Activated naive CD4-positive, alpha-beta T cell (primary cell): ENCODE measurements at regions not wholly inside any gene's neighbourhood (a gene's known extent, or its start where the extent isn't known, plus 50 kb on each side); places are given as distances from the start of the nearest gene placed in this dataset.

Source experiments
- DNase-seq, 4 experiments: peaks; one replicate each; lab custom pipeline; 2025; lab: John Stamatoyannopoulos, UW

- no peak for DNase-seq
Measured at GRCh38 chr11:128327274-128327673, 260.1 kb downstream of the ETS1 start.

- no peak for DNase-seq
Measured at GRCh38 chr11:128326791-128327190, 260.6 kb downstream of the ETS1 start.

GRCh38 chr11:128324531-128325141 lies 262.7 kb downstream of the ETS1 start:
- peak in 3 of 4 experiments; percentile 18 to 54 (median 45) for DNase-seq

GRCh38 chr11:128324051-128324481 lies 263.3 kb downstream of the ETS1 start:
- no peak for DNase-seq

- no peak for DNase-seq
Measured at GRCh38 chr11:128323381-128323780, 264.0 kb downstream of the ETS1 start.

- DNase-seq, result peak in 1 of 4 experiments; percentile 14
Measured at GRCh38 chr11:128318856-128319474, 268.4 kb downstream of the ETS1 start.

GRCh38 chr11:128316541-128317227 lies 270.7 kb downstream of the ETS1 start:
- no peak for DNase-seq

GRCh38 chr11:128315933-128316332 lies 271.4 kb downstream of the ETS1 start:
- DNase-seq, result no peak

GRCh38 chr11:128313931-128314330 lies 273.4 kb downstream of the ETS1 start:
- no peak for DNase-seq

- DNase-seq, result no peak
Measured at GRCh38 chr11:128311742-128312719, 275.3 kb downstream of the ETS1 start.

- no peak for DNase-seq
Measured at GRCh38 chr11:128310676-128311445, 276.5 kb downstream of the ETS1 start.

- no peak for DNase-seq
Measured at GRCh38 chr11:128310005-128310404, 277.4 kb downstream of the ETS1 start.

GRCh38 chr11:128308794-128309193 lies 278.6 kb downstream of the ETS1 start:
- no peak for DNase-seq

- no peak for DNase-seq
Measured at GRCh38 chr11:128305588-128305987, 281.8 kb downstream of the ETS1 start.

GRCh38 chr11:128304666-128305485 lies 282.5 kb downstream of the ETS1 start:
- no peak for DNase-seq

GRCh38 chr11:128304116-128304515 lies 283.2 kb downstream of the ETS1 start:
- DNase-seq, result no peak

- no peak for DNase-seq
Measured at GRCh38 chr11:128303383-128303782, 284.0 kb downstream of the ETS1 start.

GRCh38 chr11:128302425-128303186 lies 284.8 kb downstream of the ETS1 start:
- peak in 2 of 4 experiments; percentile 33 to 37 for DNase-seq

- no peak for DNase-seq
Measured at GRCh38 chr11:128301756-128302155, 285.6 kb downstream of the ETS1 start.

GRCh38 chr11:128300785-128301184 lies 286.6 kb downstream of the ETS1 start:
- no peak for DNase-seq
